ENCODE measurements at regions not wholly inside any gene's neighbourhood (a gene's known extent, or its start where the extent isn't known, plus 50 kb on each side); places are given as distances from the start of the nearest gene placed in this dataset.

- Histone ChIP-seq H3K4me3 (ENCODE audit: low read depth in 2 of 2, low read length in 2 of 2) (no peak overlapping the region), H3K36me3 (ENCODE audit: control insufficient read depth, insufficient read depth, low read length) (no peaks in the 10 kb centered on the region), H3K27ac (ENCODE audit: low read length) (no peak overlapping the region), H3K4me1 (ENCODE audit: control insufficient read depth, insufficient read depth, low read length) (no peaks in the 10 kb centered on the region), H3K9me3 (ENCODE audit: control insufficient read depth, insufficient read depth, low read depth, low read length) (no peaks in the 10 kb centered on the region), H3K27me3 (ENCODE audit: control insufficient read depth, insufficient read depth, low read length) (no peaks in the 10 kb centered on the region)
- TF ChIP-seq POLR2AphosphoS5 (IDR thresholded peaks at IDR 0.05; ENCODE audit: low read depth, low read length) (no peak), SIN3A (IDR thresholded peaks at IDR 0.05; ENCODE audit: borderline replicate concordance, insufficient read depth, low read depth, low read length) (no peak), CTCF (IDR thresholded peaks at IDR 0.05) (no peak)
- TF ChIP-seq, protein P1, sequence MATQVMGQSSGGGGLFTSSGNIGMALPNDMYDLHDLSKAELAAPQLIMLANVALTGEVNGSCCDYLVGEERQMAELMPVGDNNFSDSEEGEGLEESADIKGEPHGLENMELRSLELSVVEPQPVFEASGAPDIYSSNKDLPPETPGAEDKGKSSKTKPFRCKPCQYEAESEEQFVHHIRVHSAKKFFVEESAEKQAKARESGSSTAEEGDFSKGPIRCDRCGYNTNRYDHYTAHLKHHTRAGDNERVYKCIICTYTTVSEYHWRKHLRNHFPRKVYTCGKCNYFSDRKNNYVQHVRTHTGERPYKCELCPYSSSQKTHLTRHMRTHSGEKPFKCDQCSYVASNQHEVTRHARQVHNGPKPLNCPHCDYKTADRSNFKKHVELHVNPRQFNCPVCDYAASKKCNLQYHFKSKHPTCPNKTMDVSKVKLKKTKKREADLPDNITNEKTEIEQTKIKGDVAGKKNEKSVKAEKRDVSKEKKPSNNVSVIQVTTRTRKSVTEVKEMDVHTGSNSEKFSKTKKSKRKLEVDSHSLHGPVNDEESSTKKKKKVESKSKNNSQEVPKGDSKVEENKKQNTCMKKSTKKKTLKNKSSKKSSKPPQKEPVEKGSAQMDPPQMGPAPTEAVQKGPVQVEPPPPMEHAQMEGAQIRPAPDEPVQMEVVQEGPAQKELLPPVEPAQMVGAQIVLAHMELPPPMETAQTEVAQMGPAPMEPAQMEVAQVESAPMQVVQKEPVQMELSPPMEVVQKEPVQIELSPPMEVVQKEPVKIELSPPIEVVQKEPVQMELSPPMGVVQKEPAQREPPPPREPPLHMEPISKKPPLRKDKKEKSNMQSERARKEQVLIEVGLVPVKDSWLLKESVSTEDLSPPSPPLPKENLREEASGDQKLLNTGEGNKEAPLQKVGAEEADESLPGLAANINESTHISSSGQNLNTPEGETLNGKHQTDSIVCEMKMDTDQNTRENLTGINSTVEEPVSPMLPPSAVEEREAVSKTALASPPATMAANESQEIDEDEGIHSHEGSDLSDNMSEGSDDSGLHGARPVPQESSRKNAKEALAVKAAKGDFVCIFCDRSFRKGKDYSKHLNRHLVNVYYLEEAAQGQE (IDR thresholded peaks at IDR 0.05; ENCODE audit: insufficient read depth in 1 of 2, low read depth in 2 of 2, low read length in 1 of 2): no peak
- ATAC-seq (no peak), DNase-seq (ENCODE audit: low read depth, low spot score) (no peak)
- ChIA-PET POLR2A (no interaction called here), CTCF (no interaction called here)
- BruUV-seq (replicated peaks): no TSS peak
- intact Hi-C loops (cut with micrococcal nuclease; ENCODE audit: unreplicated experiment): no loop called here
- in situ Hi-C loops (cut with HindIII; ENCODE audit: low pct_unique_long_range_greater_than_20kb, low sequenced_read_pairs): no loop called here
Observed at GRCh38 chr4:111697176-111697942, 447.9 kb upstream of the FAM241A start.

GRCh38 chr4:111698361-111698760 lies 446.9 kb upstream of the FAM241A start:
- CTCF ChIA-PET: no interaction called here
- TF ChIP-seq TCF7L2 (IDR thresholded peaks at IDR 0.05; ENCODE audit: low read depth, low read length) (no peak), SIN3A (IDR thresholded peaks at IDR 0.05; ENCODE audit: borderline replicate concordance, insufficient read depth, low read depth, low read length) (no peak), POLR2AphosphoS5 (IDR thresholded peaks at IDR 0.05; ENCODE audit: low read depth, low read length) (no peak), CTCF (IDR thresholded peaks at IDR 0.05) (no peak)
- TF ChIP-seq, protein P1 (IDR thresholded peaks at IDR 0.05; ENCODE audit: insufficient read depth in 1 of 2, low read depth in 2 of 2, low read length in 1 of 2): no peak
- DNase-seq (ENCODE audit: low read depth, low spot score): no peak
- no peaks in the 10 kb centered on the region for H3K4me1 ChIP-seq (ENCODE audit: control insufficient read depth, insufficient read depth, low read length)
- H3K36me3 ChIP-seq (ENCODE audit: control insufficient read depth, insufficient read depth, low read length): no peaks in the 10 kb centered on the region
- H3K9me3 ChIP-seq (ENCODE audit: control insufficient read depth, insufficient read depth, low read depth, low read length): no peaks in the 10 kb centered on the region
- H3K27me3 ChIP-seq (ENCODE audit: control insufficient read depth, insufficient read depth, low read length): no peaks in the 10 kb centered on the region
- no peak overlapping the region for H3K27ac ChIP-seq (ENCODE audit: low read length)
- no peak overlapping the region for H3K4me3 ChIP-seq (ENCODE audit: low read depth in 2 of 2, low read length in 2 of 2)
- POLR2A ChIA-PET: no interaction called here
- no peak for ATAC-seq
- intact Hi-C loops (cut with micrococcal nuclease; ENCODE audit: unreplicated experiment): no loop called here
- BruUV-seq (replicated peaks): no TSS peak
- in situ Hi-C loops (cut with HindIII; ENCODE audit: low pct_unique_long_range_greater_than_20kb, low sequenced_read_pairs): no loop called here
